SU-DHL-6 (cell line): ENCODE measurements at regions not wholly inside any gene's neighbourhood (a gene's known extent, or its start where the extent isn't known, plus 50 kb on each side); places are given as distances from the start of the nearest gene placed in this dataset.

ENCODE experiments used
- H2AFZ ChIP-seq: fragments of 200-600 bp; sonication (generic); 2 replicates; pipeline ENCODE4 v1.6.1; 2014; ENCODE audit warnings: low read depth, mild to moderate bottlenecking, moderate library complexity, mixed read lengths, antibody characterized with exemption, low read length; ENCODE audit not compliant: severe bottlenecking
- H3F3A ChIP-seq: fragments of 200-600 bp; shearing (Covaris generic); 2 replicates; pipeline ENCODE4 v1.6.0; 2016; ENCODE audit warnings: antibody characterized with exemption, mild to moderate bottlenecking; ENCODE audit not compliant: insufficient read depth
- H3K27ac ChIP-seq: fragments of 200-600 bp; sonication (generic); 2 replicates; pipeline ENCODE4 v1.5.1; 2016; ENCODE audit warnings: low read depth, mild to moderate bottlenecking, low read length, moderate library complexity, mixed read lengths
- H3K27me3 ChIP-seq: fragments of 200-600 bp; sonication (generic), shearing (Covaris generic); 2 replicates; pipeline ENCODE4 v1.6.0; 2014; ENCODE audit warnings: mild to moderate bottlenecking, low read length
- H3K36me3 ChIP-seq: fragments of 200-600 bp; sonication (generic); 2 replicates; pipeline ENCODE4 v1.6.1; 2014; ENCODE audit warnings: mild to moderate bottlenecking, low read length, mixed read lengths
- H3K4me2 ChIP-seq: fragments of 300-600, 200-600 bp; shearing (Covaris generic), sonication (generic); 2 replicates; pipeline ENCODE4 v1.6.0; 2014; ENCODE audit warnings: low read length, low read depth, mild to moderate bottlenecking; ENCODE audit not compliant: poor library complexity, severe bottlenecking
- H3K4me3 ChIP-seq: fragments of 200-600 bp; sonication (generic); 2 replicates; pipeline ENCODE4 v1.5.1; 2014; ENCODE audit warnings: antibody characterized with exemption, low read length, mild to moderate bottlenecking, mixed read lengths; ENCODE audit not compliant: insufficient read depth, poor library complexity, severe bottlenecking
- H3K79me2 ChIP-seq: fragments of 200-600 bp; sonication (generic); 2 replicates; pipeline ENCODE4 v1.6.1; 2014; ENCODE audit warnings: mild to moderate bottlenecking, low read length, moderate library complexity; ENCODE audit not compliant: insufficient read depth
- H3K9ac ChIP-seq: fragments of 200-600 bp; sonication (generic); 2 replicates; pipeline ENCODE4 v1.7.0; 2014; ENCODE audit warnings: mild to moderate bottlenecking, low read length
- H3K9me2 ChIP-seq: fragments of 200-600 bp; sonication (generic); replicated peaks from 2 replicates; pipeline ENCODE4 v1.6.1; 2014; ENCODE audit warnings: low read length; ENCODE audit not compliant: insufficient read depth
- H3K9me3 ChIP-seq: fragments of 200-600 bp; sonication (generic); 2 replicates; pipeline ENCODE4 v1.6.1; 2014; ENCODE audit warnings: low read length, mixed read lengths; ENCODE audit not compliant: insufficient read depth
- H4K20me1 ChIP-seq: fragments of 200-600 bp; sonication (generic); 2 replicates; pipeline ENCODE4 v1.6.1; 2014; ENCODE audit warnings: low read depth, mild to moderate bottlenecking, antibody characterized with exemption, low read length, moderate library complexity, mixed read lengths
- EZH2phosphoT487 ChIP-seq: fragments of 200-600 bp; sonication (generic), shearing (Covaris generic); conservative IDR thresholded peaks from 2 replicates; pipeline ENCODE4 v1.6.1; 2018; ENCODE audit warnings: mild to moderate bottlenecking, antibody characterized with exemption, low read length, moderate library complexity, mixed read lengths
- TF ChIP-seq, protein P1 (sequence below): fragments of 200-600 bp; sonication (generic); IDR thresholded peaks from one replicate; pipeline ENCODE4 v1.5.1; 2017; ENCODE audit warnings: antibody characterized with exemption, mild to moderate bottlenecking, low read length, moderate library complexity; ENCODE audit not compliant: insufficient read depth, poor library complexity, severe bottlenecking

GRCh38 chr20:52476074-52476750 is 284.6 kb upstream of the ZFP64 start:
- Histone ChIP-seq H4K20me1 (no peaks in the 10 kb centered on the region), H3K4me2 (no peak overlapping the region), H3K79me2 (no peaks in the 10 kb centered on the region), H3K9me2 (no peaks in the 10 kb centered on the region), H3K27ac (no peak overlapping the region), H3K27me3 (no peaks in the 10 kb centered on the region), H3F3A (no peaks in the 10 kb centered on the region), H3K9ac (no peak overlapping the region), H2AFZ (no peak overlapping the region), H3K36me3 (no peaks in the 10 kb centered on the region), H3K9me3 (no peaks in the 10 kb centered on the region), H3K4me3 (no peak overlapping the region)
- TF ChIP-seq, protein P1, sequence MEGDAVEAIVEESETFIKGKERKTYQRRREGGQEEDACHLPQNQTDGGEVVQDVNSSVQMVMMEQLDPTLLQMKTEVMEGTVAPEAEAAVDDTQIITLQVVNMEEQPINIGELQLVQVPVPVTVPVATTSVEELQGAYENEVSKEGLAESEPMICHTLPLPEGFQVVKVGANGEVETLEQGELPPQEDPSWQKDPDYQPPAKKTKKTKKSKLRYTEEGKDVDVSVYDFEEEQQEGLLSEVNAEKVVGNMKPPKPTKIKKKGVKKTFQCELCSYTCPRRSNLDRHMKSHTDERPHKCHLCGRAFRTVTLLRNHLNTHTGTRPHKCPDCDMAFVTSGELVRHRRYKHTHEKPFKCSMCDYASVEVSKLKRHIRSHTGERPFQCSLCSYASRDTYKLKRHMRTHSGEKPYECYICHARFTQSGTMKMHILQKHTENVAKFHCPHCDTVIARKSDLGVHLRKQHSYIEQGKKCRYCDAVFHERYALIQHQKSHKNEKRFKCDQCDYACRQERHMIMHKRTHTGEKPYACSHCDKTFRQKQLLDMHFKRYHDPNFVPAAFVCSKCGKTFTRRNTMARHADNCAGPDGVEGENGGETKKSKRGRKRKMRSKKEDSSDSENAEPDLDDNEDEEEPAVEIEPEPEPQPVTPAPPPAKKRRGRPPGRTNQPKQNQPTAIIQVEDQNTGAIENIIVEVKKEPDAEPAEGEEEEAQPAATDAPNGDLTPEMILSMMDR: no peak

- Histone ChIP-seq H3K9ac (no peak overlapping the region), H3K4me2 (no peak overlapping the region), H3K27me3 (no peaks in the 10 kb centered on the region), H3K79me2 (no peaks in the 10 kb centered on the region), H3K36me3 (no peaks in the 10 kb centered on the region), H3K9me2 (no peaks in the 10 kb centered on the region), H3K4me3 (no peak overlapping the region), H3F3A (no peaks in the 10 kb centered on the region), H3K9me3 (no peaks in the 10 kb centered on the region), H2AFZ (no peak overlapping the region), H3K27ac (no peak overlapping the region), H4K20me1 (no peaks in the 10 kb centered on the region)
- TF ChIP-seq, protein P1: no peak
- no peak for TF ChIP-seq EZH2phosphoT487
These were observed 281.6 kb upstream of the ZFP64 start for GRCh38 chr20:52473186-52473585.

DNA sequence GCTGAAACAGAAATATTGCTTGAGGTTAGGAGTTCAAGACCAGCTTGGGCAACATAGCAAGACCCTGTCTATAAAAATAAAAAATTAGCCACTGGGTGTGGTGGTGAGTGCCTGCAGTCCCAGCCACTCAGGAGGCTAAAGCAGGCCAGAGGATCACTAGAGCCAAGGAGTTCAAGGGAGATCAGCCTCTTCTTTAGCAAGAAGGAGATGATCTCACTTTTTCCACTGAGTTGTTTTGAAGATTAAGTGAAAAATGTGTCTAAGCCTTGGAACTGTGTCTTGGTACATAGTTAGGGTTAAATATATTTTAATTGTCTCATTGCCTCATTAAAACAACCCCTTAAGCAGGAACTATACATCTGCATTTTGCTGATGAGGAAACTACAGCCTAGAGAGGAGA is 279.0 kb upstream of the ZFP64 start:
- H4K20me1 ChIP-seq: no peaks in the 10 kb centered on the region
- TF ChIP-seq, protein P1: no peak
- no peak for TF ChIP-seq EZH2phosphoT487
- no peak overlapping the region for H3K27ac ChIP-seq
- no peak overlapping the region for H3K4me3 ChIP-seq
- no peaks in the 10 kb centered on the region for H3K79me2 ChIP-seq
- H3K4me2 ChIP-seq: no peak overlapping the region
- no peaks in the 10 kb centered on the region for H3K27me3 ChIP-seq
- H3K9ac ChIP-seq: no peak overlapping the region
- H2AFZ ChIP-seq: no peak overlapping the region
- H3K9me3 ChIP-seq: no peaks in the 10 kb centered on the region
- H3K36me3 ChIP-seq: no peaks in the 10 kb centered on the region
- no peaks in the 10 kb centered on the region for H3K9me2 ChIP-seq
- H3F3A ChIP-seq: no peaks in the 10 kb centered on the region
